ENCODE measurements at regions not wholly inside any gene's neighbourhood (a gene's known extent, or its start where the extent isn't known, plus 50 kb on each side); places are given as distances from the start of the nearest gene placed in this dataset.

GRCh38 chr14:34065690-34066391 is 115.0 kb upstream of the EGLN3 start:
- no peaks in the 10 kb centered on the region for H4K20me1 ChIP-seq (replicated peaks; ENCODE audit: control insufficient read depth, insufficient read depth, low read length)
- no peaks in the 10 kb centered on the region for H3K27me3 ChIP-seq (ENCODE audit: control insufficient read depth in 2 of 2, insufficient read depth in 2 of 2, low read length in 2 of 2)
- DNase-seq (ENCODE audit: extremely low read depth in 1 of 4, low spot score in 3 of 4) (no peak), ATAC-seq (no peak), FAIRE-seq (no peak)
- no peak overlapping the region for H3K9ac ChIP-seq (ENCODE audit: insufficient read depth in 1 of 2, low read depth in 2 of 2, low read length in 2 of 2)
- intact Hi-C loops (cut with micrococcal nuclease): no loop called here
- H3K9me3 ChIP-seq (replicated peaks; ENCODE audit: control insufficient read depth, insufficient read depth, low read depth, low read length): 0 out of 2 replicates have a peak, but pooled peaks cover 3% of the 10 kb centered on the region
- no peaks in the 10 kb centered on the region for H3K79me2 ChIP-seq (ENCODE audit: control insufficient read depth, insufficient read depth, low read length)
- peaks cover 0 to 19% of the 10 kb centered on the region in 2 experiments; a peak in 3 of 5 replicates for H3K4me1 ChIP-seq (replicated peaks in 1 of 2; ENCODE audit: control insufficient read depth in 2 of 2, insufficient read depth in 2 of 2, low read length in 2 of 2)
- H3K27ac ChIP-seq (ENCODE audit: extremely low read depth, low read depth, low read length): no peak overlapping the region
- H3K36me3 ChIP-seq (ENCODE audit: control insufficient read depth, insufficient read depth, low read length): no peaks in the 10 kb centered on the region
- CTCF ChIA-PET (ENCODE audit: low intra/inter-chr PET ratio): no interaction called here
- POLR2A ChIA-PET: no interaction called here
- WGBS (ENCODE audit: insufficient coverage, low coverage, missing lambda C conversion rate): 67% methylated on average over 4 of the region's 4 CpGs
- H3K9me1 ChIP-seq (ENCODE audit: control insufficient read depth, insufficient read depth, low read length): no peaks in the 10 kb centered on the region
- H3K4me3 ChIP-seq: no peak overlapping the region
- no TSS peak for BruUV-seq (replicated peaks)
- H2AFZ ChIP-seq (ENCODE audit: low read depth, low read length): no peak overlapping the region
- H3K4me2 ChIP-seq (ENCODE audit: insufficient read depth, low read length): no peak overlapping the region
- in situ Hi-C loops (cut with MboI): no loop called here
- TF ChIP-seq ZNF778 (CRISPR knock-in tag; IDR thresholded peaks at IDR 0.05): no peak
- TF ChIP-seq ZNF143 (CRISPR knock-in tag; IDR thresholded peaks at IDR 0.05): no peak
- no peak for TF ChIP-seq ZNF445 (CRISPR knock-in tag; IDR thresholded peaks at IDR 0.05; ENCODE audit: low read depth)
- TF ChIP-seq FOXA3 (CRISPR knock-in tag; conservative IDR thresholded peaks at IDR 0.05 in 1 of 2, IDR thresholded peaks at IDR 0.05 in 1 of 2): no peak
- no peak for TF ChIP-seq PCBP2 (IDR thresholded peaks at IDR 0.05; ENCODE audit: low read depth, low read length, poor library complexity, severe bottlenecking)
- no peak for TF ChIP-seq KHSRP (IDR thresholded peaks at IDR 0.05)
- TF ChIP-seq CBX2 (IDR thresholded peaks at IDR 0.05; ENCODE audit: insufficient read depth, low read length, poor library complexity, severe bottlenecking): no peak
- no peak for TF ChIP-seq TAL1 (IDR thresholded peaks at IDR 0.05)
- TF ChIP-seq REST (IDR thresholded peaks at IDR 0.05; ENCODE audit: borderline replicate concordance): no peak
- no peak for TF ChIP-seq REST (CRISPR knock-in tag; IDR thresholded peaks at IDR 0.05; ENCODE audit: low read depth)
- TF ChIP-seq ZNF644 (tag; IDR thresholded peaks at IDR 0.05; ENCODE audit: low read depth): no peak
- no peak for TF ChIP-seq ZNF764 (CRISPR knock-in tag; IDR thresholded peaks at IDR 0.05; ENCODE audit: low read depth)
- TF ChIP-seq ARHGAP35 (IDR thresholded peaks at IDR 0.05; ENCODE audit: partially characterized antibody): no peak

All from K562 (cell line).